ENCODE measurements at regions not wholly inside any gene's neighbourhood (a gene's known extent, or its start where the extent isn't known, plus 50 kb on each side); places are given as distances from the start of the nearest gene placed in this dataset.

- Histone ChIP-seq H3K4me1 (ENCODE audit: control insufficient read depth, insufficient read depth, low read length) (no peaks in the 10 kb centered on the region), H3K36me3 (ENCODE audit: control insufficient read depth in 2 of 2, insufficient read depth in 1 of 2, low read length in 2 of 2) (no peaks in the 10 kb centered on the region), H3K27ac (ENCODE audit: extremely low read depth, low read depth, low read length) (no peak overlapping the region), H3K4me3 (ENCODE audit: low read depth, low read length) (no peak overlapping the region), H3K9me3 (ENCODE audit: control insufficient read depth, insufficient read depth, low read depth, low read length) (no peaks in the 10 kb centered on the region)
- TF ChIP-seq, protein P1, sequence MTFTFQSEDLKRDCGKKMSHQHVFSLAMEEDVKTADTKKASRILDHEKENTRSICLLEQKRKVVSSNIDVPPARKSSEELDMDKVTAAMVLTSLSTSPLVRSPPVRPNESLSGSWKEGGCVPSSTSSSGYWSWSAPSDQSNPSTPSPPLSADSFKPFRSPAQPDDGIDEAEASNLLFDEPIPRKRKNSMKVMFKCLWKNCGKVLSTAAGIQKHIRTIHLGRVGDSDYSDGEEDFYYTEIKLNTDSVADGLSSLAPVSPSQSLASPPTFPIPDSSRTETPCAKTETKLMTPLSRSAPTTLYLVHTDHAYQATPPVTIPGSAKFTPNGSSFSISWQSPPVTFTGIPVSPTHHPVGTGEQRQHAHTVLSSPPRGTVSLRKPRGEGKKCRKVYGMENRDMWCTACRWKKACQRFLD (tag by site-specific recombination; IDR thresholded peaks at IDR 0.05): no peak
- TF ChIP-seq ZNF350 (tag by site-specific recombination; IDR thresholded peaks at IDR 0.05) (no peak), ZNF558 (tag by site-specific recombination; IDR thresholded peaks at IDR 0.05) (no peak), GLI4 (tag by site-specific recombination; IDR thresholded peaks at IDR 0.05) (no peak), ZBTB20 (tag by site-specific recombination; IDR thresholded peaks at IDR 0.05) (no peak), ZNF660 (tag by site-specific recombination; IDR thresholded peaks at IDR 0.05) (no peak), HOXD13 (CRISPR knock-in tag; IDR thresholded peaks at IDR 0.05; ENCODE audit: borderline replicate concordance) (no peak), ZNF175 (tag by site-specific recombination; IDR thresholded peaks at IDR 0.05) (no peak), ZNF513 (tag by site-specific recombination; IDR thresholded peaks at IDR 0.05) (no peak), ZXDB (tag by site-specific recombination; IDR thresholded peaks at IDR 0.05) (no peak), ZNF571 (tag by site-specific recombination; IDR thresholded peaks at IDR 0.05) (no peak), ZNF76 (tag by site-specific recombination; IDR thresholded peaks at IDR 0.05; ENCODE audit: borderline replicate concordance, low read depth) (no peak), OSR2 (tag by site-specific recombination; IDR thresholded peaks at IDR 0.05) (no peak), ZBTB17 (tag by site-specific recombination; IDR thresholded peaks at IDR 0.05) (no peak), ZNF530 (tag by site-specific recombination; IDR thresholded peaks at IDR 0.05; ENCODE audit: low read depth) (no peak), ZNF423 (tag by site-specific recombination; IDR thresholded peaks at IDR 0.05) (no peak), ZNF521 (tag by site-specific recombination; IDR thresholded peaks at IDR 0.05) (no peak), ZNF544 (tag by site-specific recombination; IDR thresholded peaks at IDR 0.05) (no peak), ZNF341 (tag by site-specific recombination; IDR thresholded peaks at IDR 0.05; ENCODE audit: low read depth) (no peak)
- TF ChIP-seq, protein P2, sequence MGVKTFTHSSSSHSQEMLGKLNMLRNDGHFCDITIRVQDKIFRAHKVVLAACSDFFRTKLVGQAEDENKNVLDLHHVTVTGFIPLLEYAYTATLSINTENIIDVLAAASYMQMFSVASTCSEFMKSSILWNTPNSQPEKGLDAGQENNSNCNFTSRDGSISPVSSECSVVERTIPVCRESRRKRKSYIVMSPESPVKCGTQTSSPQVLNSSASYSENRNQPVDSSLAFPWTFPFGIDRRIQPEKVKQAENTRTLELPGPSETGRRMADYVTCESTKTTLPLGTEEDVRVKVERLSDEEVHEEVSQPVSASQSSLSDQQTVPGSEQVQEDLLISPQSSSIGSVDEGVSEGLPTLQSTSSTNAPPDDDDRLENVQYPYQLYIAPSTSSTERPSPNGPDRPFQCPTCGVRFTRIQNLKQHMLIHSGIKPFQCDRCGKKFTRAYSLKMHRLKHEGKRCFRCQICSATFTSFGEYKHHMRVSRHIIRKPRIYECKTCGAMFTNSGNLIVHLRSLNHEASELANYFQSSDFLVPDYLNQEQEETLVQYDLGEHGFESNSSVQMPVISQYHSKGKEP (tag by site-specific recombination; IDR thresholded peaks at IDR 0.05): no peak
- POLR2A ChIA-PET: no interaction called here
- CTCF ChIA-PET: no interaction called here
Measured at GRCh38 chr7:157480371-157481050, 143.7 kb downstream of the DNAJB6 start.

GRCh38 chr7:157481389-157481788, 144.6 kb downstream of the DNAJB6 start:
- POLR2A ChIA-PET: no interaction called here
- Histone ChIP-seq H3K36me3 (ENCODE audit: control insufficient read depth in 2 of 2, insufficient read depth in 1 of 2, low read length in 2 of 2) (no peaks in the 10 kb centered on the region), H3K4me1 (ENCODE audit: control insufficient read depth, insufficient read depth, low read length) (no peaks in the 10 kb centered on the region), H3K4me3 (ENCODE audit: low read depth, low read length) (no peak overlapping the region), H3K9me3 (ENCODE audit: control insufficient read depth, insufficient read depth, low read depth, low read length) (no peaks in the 10 kb centered on the region), H3K27ac (ENCODE audit: extremely low read depth, low read depth, low read length) (no peak overlapping the region)
- CTCF ChIA-PET: no interaction called here
- TF ChIP-seq PATZ1 (tag by site-specific recombination; IDR thresholded peaks at IDR 0.05) (no peak), OVOL3 (tag by site-specific recombination; IDR thresholded peaks at IDR 0.05) (no peak), ZNF398 (tag by site-specific recombination; IDR thresholded peaks at IDR 0.05) (no peak), ZNF670 (tag by site-specific recombination; IDR thresholded peaks at IDR 0.05; ENCODE audit: low read depth) (0 out of 2 replicates have a peak, but pooled peaks have one; percentile 29), ZNF335 (tag by site-specific recombination; conservative IDR thresholded peaks at IDR 0.05) (no peak), ZNF184 (tag by site-specific recombination; IDR thresholded peaks at IDR 0.05) (no peak)
- TF ChIP-seq, protein P3, sequence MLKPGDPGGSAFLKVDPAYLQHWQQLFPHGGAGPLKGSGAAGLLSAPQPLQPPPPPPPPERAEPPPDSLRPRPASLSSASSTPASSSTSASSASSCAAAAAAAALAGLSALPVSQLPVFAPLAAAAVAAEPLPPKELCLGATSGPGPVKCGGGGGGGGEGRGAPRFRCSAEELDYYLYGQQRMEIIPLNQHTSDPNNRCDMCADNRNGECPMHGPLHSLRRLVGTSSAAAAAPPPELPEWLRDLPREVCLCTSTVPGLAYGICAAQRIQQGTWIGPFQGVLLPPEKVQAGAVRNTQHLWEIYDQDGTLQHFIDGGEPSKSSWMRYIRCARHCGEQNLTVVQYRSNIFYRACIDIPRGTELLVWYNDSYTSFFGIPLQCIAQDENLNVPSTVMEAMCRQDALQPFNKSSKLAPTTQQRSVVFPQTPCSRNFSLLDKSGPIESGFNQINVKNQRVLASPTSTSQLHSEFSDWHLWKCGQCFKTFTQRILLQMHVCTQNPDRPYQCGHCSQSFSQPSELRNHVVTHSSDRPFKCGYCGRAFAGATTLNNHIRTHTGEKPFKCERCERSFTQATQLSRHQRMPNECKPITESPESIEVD (tag by site-specific recombination; IDR thresholded peaks at IDR 0.05): no peak

All from HEK293 (cell line).